GM12865 (cell line): ENCODE measurements at regions not wholly inside any gene's neighbourhood (a gene's known extent, or its start where the extent isn't known, plus 50 kb on each side); places are given as distances from the start of the nearest gene placed in this dataset.

Experiments
- DNase-seq: peaks from one replicate; pipeline ENCODE4 v3.0.0; 2010; ENCODE audit warnings: low read depth
- H3K4me3 ChIP-seq: 2 replicates; pipeline ENCODE4 v1.5.1; 2011; ENCODE audit warnings: mild to moderate bottlenecking, low read depth, low read length, control low read depth
- CTCF ChIP-seq: IDR thresholded peaks from 2 replicates; pipeline ENCODE4 v1.5.1; 2011; ENCODE audit warnings: low read length, control low read depth, low read depth, inconsistent platforms; ENCODE audit not compliant: insufficient read depth; ENCODE audit errors: missing control alignments

- no peak for DNase-seq
- no peak overlapping the region for H3K4me3 ChIP-seq
- TF ChIP-seq CTCF, result no peak
Measured at GRCh38 chr4:111678479-111678878, 466.8 kb upstream of the FAM241A start.

GRCh38 chr4:111678908-111679307 lies 466.3 kb upstream of the FAM241A start:
- DNase-seq, result no peak
- no peak for TF ChIP-seq CTCF
- no peak overlapping the region for H3K4me3 ChIP-seq

- DNase-seq, result no peak
- no peak overlapping the region for H3K4me3 ChIP-seq
- TF ChIP-seq CTCF, result no peak
Measured at GRCh38 chr4:111681270-111681669, 464.0 kb upstream of the FAM241A start.

GRCh38 chr4:111681751-111682150 lies 463.5 kb upstream of the FAM241A start:
- no peak for TF ChIP-seq CTCF

GRCh38 chr4:111685205-111685604 lies 460.0 kb upstream of the FAM241A start:
- H3K4me3 ChIP-seq, result no peak overlapping the region
- DNase-seq, result no peak
- no peak for TF ChIP-seq CTCF

More at GRCh38 chr4:111681751-111682150, 463.5 kb upstream of the FAM241A start:
- no peak overlapping the region for H3K4me3 ChIP-seq
- DNase-seq, result no peak

- no peak for DNase-seq
- no peak for TF ChIP-seq CTCF
- H3K4me3 ChIP-seq, result no peak overlapping the region
Measured at GRCh38 chr4:111689214-111689613, 456.0 kb upstream of the FAM241A start.

GRCh38 chr4:111689731-111690130 lies 455.5 kb upstream of the FAM241A start:
- no peak overlapping the region for H3K4me3 ChIP-seq
- DNase-seq, result no peak
- TF ChIP-seq CTCF, result no peak
